Body of pancreas (tissue), 4 donors: ENCODE measurements at regions not wholly inside any gene's neighbourhood (a gene's known extent, or its start where the extent isn't known, plus 50 kb on each side); places are given as distances from the start of the nearest gene placed in this dataset.

Source experiments
- ATAC-seq: fragments of 150-250 bp; one replicate; pipeline ENCODE4 v1.9.1; 2016
- DNase-seq, 4 donors: peaks; one replicate each; pipeline ENCODE4 v3.0.0-alpha.2; 2019
- H3K27ac ChIP-seq, 4 donors: fragments of 200-600 bp; sonication (generic); 1 replicate in 3 of 4; 2 replicates in 1 of 4; pipeline versions ENCODE4 v1.5.1 to v1.6.1; 2016 to 2019; ENCODE audit warnings: mild to moderate bottlenecking in 1 of 4, mixed read lengths in 1 of 4, moderate library complexity in 1 of 4
- H3K27me3 ChIP-seq, 2 donors: fragments of 200-600 bp; sonication (generic); one replicate each; pipeline ENCODE4 v1.6.0; 2016; ENCODE audit warnings: mild to moderate bottlenecking in 1 of 2
- H3K36me3 ChIP-seq, 2 donors: fragments of 200-600 bp; sonication (generic); replicated peaks in 1 of 2; 2 replicates each; pipeline ENCODE4 v1.5.1; 2016; ENCODE audit warnings: low read depth in 2 of 2; ENCODE audit not compliant: insufficient read depth in 1 of 2
- H3K4me1 ChIP-seq: fragments of 200-600 bp; sonication (generic); one replicate; pipeline ENCODE4 v1.6.0; 2016
- H3K4me3 ChIP-seq, 2 donors: fragments of 200-600 bp; sonication (generic); 1 replicate in 1 of 2; 2 replicates in 1 of 2; pipeline ENCODE4 v1.5.1; 2016 to 2019
- H3K9me3 ChIP-seq, 3 donors: fragments of 200-600 bp; sonication (generic); 1 replicate in 2 of 3; 2 replicates in 1 of 3; pipeline ENCODE4 v1.5.1; 2016
- POLR2A ChIP-seq, 3 donors: fragments of 450-650 bp; IDR thresholded peaks; one replicate each; pipeline ENCODE4 v1.6.1; 2016; ENCODE audit warnings: antibody characterized with exemption in 3 of 3, mild to moderate bottlenecking in 2 of 3
- WGBS, 2 donors: methylation state at CpG; one replicate each; pipeline ENCODE4 v1.1.5; 2017; 5-methylcytosine and 5-hydroxymethylcytosine counted together
- intact Hi-C: fragments of 100-400 bp; cut with DNase I; formaldehyde crosslinking; loops from one replicate; pipeline ENCODE4 v1.15.1; 2023
- TF ChIP-seq, protein P1 (sequence below), 7 experiments: fragments of 450-650 bp in 4 of 7; fragments of 200-600 bp in 3 of 7; sonication (generic) in 3 of 7; IDR thresholded peaks; one replicate each; pipeline ENCODE4 v1.5.1; 2016 to 2019; ENCODE audit warnings: antibody characterized with exemption in 7 of 7

DNA sequence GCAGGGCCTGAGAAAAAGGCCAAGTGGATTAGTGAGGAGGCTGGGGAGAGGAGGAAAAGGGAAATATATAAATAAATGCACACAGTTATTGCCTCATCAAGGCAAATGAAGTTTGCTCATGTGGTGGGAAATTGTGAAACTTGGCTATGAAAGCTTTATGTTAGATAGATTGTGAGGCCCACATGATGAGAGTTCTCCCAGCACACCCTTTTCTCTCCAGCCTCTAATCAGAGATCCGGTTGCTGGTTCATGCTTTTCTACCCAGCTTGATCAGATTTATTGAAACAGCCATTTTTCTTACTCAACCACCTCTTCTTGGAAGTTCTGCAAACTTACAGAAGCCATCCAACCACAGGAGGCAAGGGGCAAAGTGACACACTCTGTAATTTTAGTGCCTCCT is 125.8 kb upstream of the KLF4 start:
- no peak for DNase-seq
- no peak overlapping the region for H3K27ac ChIP-seq

DNA sequence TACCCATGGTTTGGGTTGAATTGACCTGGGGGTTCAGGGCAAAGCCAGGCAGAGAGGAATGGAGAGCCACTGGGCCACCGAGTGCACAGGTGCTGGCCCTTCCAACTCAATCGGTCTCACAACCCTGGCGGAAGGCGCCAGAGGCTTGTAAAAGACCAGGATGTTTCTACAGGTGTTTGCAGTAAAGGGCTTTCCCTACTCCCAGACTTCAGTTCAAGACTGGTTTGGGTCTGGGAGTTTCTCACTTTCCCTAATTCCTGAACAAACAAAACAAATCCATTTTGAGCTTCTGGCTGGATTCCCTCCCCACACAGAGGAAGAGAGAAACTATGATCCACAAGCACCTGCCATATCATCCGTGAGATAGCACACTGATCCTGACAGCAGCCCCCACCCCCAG is 125.2 kb upstream of the KLF4 start:
- H3K36me3 ChIP-seq: no peaks in the 10 kb centered on the region
- ATAC-seq: no peak
- no peak overlapping the region for H3K27ac ChIP-seq
- WGBS, 2 donors: 78 to 89% methylated on average over 5 of the region's 5 CpGs
- H3K9me3 ChIP-seq: no peaks in the 10 kb centered on the region
- TF ChIP-seq, protein P1, sequence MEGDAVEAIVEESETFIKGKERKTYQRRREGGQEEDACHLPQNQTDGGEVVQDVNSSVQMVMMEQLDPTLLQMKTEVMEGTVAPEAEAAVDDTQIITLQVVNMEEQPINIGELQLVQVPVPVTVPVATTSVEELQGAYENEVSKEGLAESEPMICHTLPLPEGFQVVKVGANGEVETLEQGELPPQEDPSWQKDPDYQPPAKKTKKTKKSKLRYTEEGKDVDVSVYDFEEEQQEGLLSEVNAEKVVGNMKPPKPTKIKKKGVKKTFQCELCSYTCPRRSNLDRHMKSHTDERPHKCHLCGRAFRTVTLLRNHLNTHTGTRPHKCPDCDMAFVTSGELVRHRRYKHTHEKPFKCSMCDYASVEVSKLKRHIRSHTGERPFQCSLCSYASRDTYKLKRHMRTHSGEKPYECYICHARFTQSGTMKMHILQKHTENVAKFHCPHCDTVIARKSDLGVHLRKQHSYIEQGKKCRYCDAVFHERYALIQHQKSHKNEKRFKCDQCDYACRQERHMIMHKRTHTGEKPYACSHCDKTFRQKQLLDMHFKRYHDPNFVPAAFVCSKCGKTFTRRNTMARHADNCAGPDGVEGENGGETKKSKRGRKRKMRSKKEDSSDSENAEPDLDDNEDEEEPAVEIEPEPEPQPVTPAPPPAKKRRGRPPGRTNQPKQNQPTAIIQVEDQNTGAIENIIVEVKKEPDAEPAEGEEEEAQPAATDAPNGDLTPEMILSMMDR (IDR thresholded peaks at IDR 0.05): no peak
- TF ChIP-seq POLR2A (IDR thresholded peaks at IDR 0.05): no peak
- H3K4me3 ChIP-seq: no peak overlapping the region
- H3K4me1 ChIP-seq: no peaks in the 10 kb centered on the region
- intact Hi-C loops: no loop called here
- DNase-seq: no peak
- no peaks in the 10 kb centered on the region for H3K27me3 ChIP-seq

More for the DNA sequence above, 125.8 kb upstream of the KLF4 start:
- ATAC-seq: no peak
- Histone ChIP-seq H3K9me3 (no peaks in the 10 kb centered on the region), H3K27me3 (no peaks in the 10 kb centered on the region), H3K4me1 (no peaks in the 10 kb centered on the region), H3K4me3 (no peak overlapping the region), H3K36me3 (no peaks in the 10 kb centered on the region)
- no peak for TF ChIP-seq POLR2A (IDR thresholded peaks at IDR 0.05)
- TF ChIP-seq, protein P1 (IDR thresholded peaks at IDR 0.05): no peak
- intact Hi-C loops: no loop called here
- 65 to 100% methylated on average over 1 of the region's 1 CpG for WGBS, 2 donors

DNA sequence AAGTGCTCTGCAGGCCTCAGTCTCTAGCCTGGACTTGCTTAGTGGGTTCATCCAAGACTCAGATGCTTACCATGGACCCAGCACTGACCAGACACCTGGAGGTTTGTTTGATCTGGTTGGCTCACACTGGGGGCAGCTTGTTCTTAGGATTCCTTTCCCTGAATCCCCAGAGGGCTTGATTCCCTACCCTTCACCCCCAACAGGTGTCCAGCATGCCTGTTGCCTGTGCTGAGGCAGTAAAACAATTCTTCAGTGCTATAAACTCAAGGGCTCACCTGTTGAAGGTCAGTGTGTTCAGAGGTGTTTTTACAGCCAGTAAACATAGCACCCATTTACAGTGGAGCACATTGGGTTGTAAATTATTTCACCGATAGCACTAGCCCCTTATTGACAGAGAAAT is 123.8 kb upstream of the KLF4 start:
- Histone ChIP-seq H3K27me3 (no peaks in the 10 kb centered on the region), H3K36me3 (no peaks in the 10 kb centered on the region), H3K9me3 (no peaks in the 10 kb centered on the region), H3K27ac (no peak overlapping the region), H3K4me3 (no peak overlapping the region), H3K4me1 (no peaks in the 10 kb centered on the region)
- no peak for DNase-seq
- TF ChIP-seq, protein P1 (IDR thresholded peaks at IDR 0.05): no peak
- no peak for ATAC-seq
- intact Hi-C loops: no loop called here
- WGBS, 2 donors: 50 to 71% methylated on average over 1 of the region's 1 CpG

DNA sequence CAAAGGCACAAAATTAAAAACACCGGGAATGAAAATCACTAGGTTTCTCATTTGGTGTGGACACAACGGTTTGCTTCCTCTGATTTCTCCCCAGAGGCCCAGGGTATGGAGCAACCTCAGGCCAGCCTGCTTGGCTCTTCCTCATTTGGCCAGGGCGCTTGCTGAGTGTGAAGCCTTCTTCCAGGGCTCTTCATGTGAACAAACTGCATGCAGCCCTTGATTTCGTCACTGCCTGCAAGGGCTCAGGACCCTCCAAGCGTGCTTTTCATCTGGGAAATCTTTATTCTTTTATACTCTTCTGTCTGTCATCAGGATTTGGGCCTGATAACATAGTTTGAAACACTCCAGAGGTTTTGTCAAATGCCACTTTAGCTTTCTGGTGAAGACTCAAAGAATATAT is 122.6 kb upstream of the KLF4 start:
- 67 to 87% methylated on average over 5 of the region's 5 CpGs for WGBS, 2 donors
- TF ChIP-seq, protein P1 (IDR thresholded peaks at IDR 0.05): no peak
- TF ChIP-seq POLR2A (IDR thresholded peaks at IDR 0.05): no peak
- DNase-seq: peak; percentile 18 to 72 (median 36)
- peak; percentile 48 for ATAC-seq
- H3K27ac ChIP-seq: peak overlapping the region in 1 of 4 donors; percentile 45
- no peaks in the 10 kb centered on the region for H3K9me3 ChIP-seq
- no peaks in the 10 kb centered on the region for H3K4me1 ChIP-seq
- H3K4me3 ChIP-seq: no peak overlapping the region
- intact Hi-C loops: no loop called here
- H3K27me3 ChIP-seq: no peaks in the 10 kb centered on the region
- H3K36me3 ChIP-seq: no peaks in the 10 kb centered on the region

DNA sequence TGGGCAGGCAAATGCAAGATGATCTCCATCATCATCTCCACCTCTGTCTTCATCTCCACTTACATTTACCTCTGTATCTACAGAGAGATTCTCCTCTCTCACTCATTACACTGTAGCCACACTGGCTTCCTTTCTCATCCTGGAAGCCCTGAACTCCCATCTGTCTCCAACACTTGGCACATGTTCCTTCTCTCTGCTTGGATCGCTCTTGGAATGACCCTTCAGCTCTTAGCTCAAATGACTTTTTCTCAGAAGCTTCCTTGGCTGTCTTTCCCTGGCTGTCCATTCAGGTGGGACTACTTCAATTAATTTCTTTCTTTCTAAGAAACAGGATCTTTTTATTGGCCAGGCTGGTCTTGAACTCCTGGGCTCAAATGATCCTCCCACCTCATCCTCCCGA is 120.0 kb upstream of the KLF4 start:
- 72 to 76% methylated on average over 2 of the region's 2 CpGs for WGBS, 2 donors
- H3K27me3 ChIP-seq: no peaks in the 10 kb centered on the region

More for the DNA sequence above, 120.0 kb upstream of the KLF4 start:
- ATAC-seq (no peak), DNase-seq (no peak)
- Histone ChIP-seq H3K4me3 (no peak overlapping the region), H3K27ac (no peak overlapping the region), H3K9me3 (no peaks in the 10 kb centered on the region), H3K4me1 (no peaks in the 10 kb centered on the region), H3K36me3 (no peaks in the 10 kb centered on the region)
- intact Hi-C loops: no loop called here
- TF ChIP-seq, protein P1 (IDR thresholded peaks at IDR 0.05): no peak
- TF ChIP-seq POLR2A (IDR thresholded peaks at IDR 0.05): no peak
